ENCODE measurements at regions not wholly inside any gene's neighbourhood (a gene's known extent, or its start where the extent isn't known, plus 50 kb on each side); places are given as distances from the start of the nearest gene placed in this dataset.
"Not testable (repeated sequence)": the region's sequence is repeated elsewhere in the genome, so short reads cannot be mapped to it uniquely, and the experiment has no call there.

- no peaks in the 10 kb centered on the region for H3K36me3 Mint-ChIP-seq (ENCODE audit: low read depth)
- H3K4me1 Mint-ChIP-seq (ENCODE audit: low read depth): no peaks in the 10 kb centered on the region
- no peaks in the 10 kb centered on the region for H3K27me3 Mint-ChIP-seq (ENCODE audit: insufficient read depth)
- intact Hi-C loops (cut with micrococcal nuclease): no loop called here
- H3K9me3 Mint-ChIP-seq: peaks cover 8% of the 10 kb centered on the region
- H3K4me3 Mint-ChIP-seq: no peak overlapping the region
- no peak overlapping the region for H3K27ac Mint-ChIP-seq
- DNase-seq (ENCODE audit: low spot score): no peak
These were observed 89.2 kb upstream of the SLC6A11 start for GRCh38 chr3:10726787-10727186.

- Mint-ChIP-seq H3K27me3 (ENCODE audit: insufficient read depth) (no peaks in the 10 kb centered on the region), H3K4me3 (no peak overlapping the region), H3K4me1 (ENCODE audit: low read depth) (no peaks in the 10 kb centered on the region), H3K27ac (no peak overlapping the region), H3K9me3 (peaks cover 32% of the 10 kb centered on the region), H3K36me3 (ENCODE audit: low read depth) (no peaks in the 10 kb centered on the region)
- intact Hi-C loops (cut with micrococcal nuclease): no loop called here
- DNase-seq (ENCODE audit: low spot score): no peak
These were observed 86.6 kb upstream of the SLC6A11 start for GRCh38 chr3:10729439-10729838.

GRCh38 chr3:10732292-10732691 lies 83.7 kb upstream of the SLC6A11 start:
- H3K36me3 Mint-ChIP-seq (ENCODE audit: low read depth): no peaks in the 10 kb centered on the region
- peaks cover 2% of the 10 kb centered on the region for H3K27me3 Mint-ChIP-seq (ENCODE audit: insufficient read depth)
- H3K4me3 Mint-ChIP-seq: no peak overlapping the region
- no peaks in the 10 kb centered on the region for H3K4me1 Mint-ChIP-seq (ENCODE audit: low read depth)
- intact Hi-C loops (cut with micrococcal nuclease): no loop called here
- H3K9me3 Mint-ChIP-seq: peaks cover 32% of the 10 kb centered on the region
- no peak overlapping the region for H3K27ac Mint-ChIP-seq
- DNase-seq (ENCODE audit: low spot score): no peak

GRCh38 chr3:10733297-10733696 lies 82.7 kb upstream of the SLC6A11 start:
- Mint-ChIP-seq H3K27me3 (ENCODE audit: insufficient read depth) (peaks cover 10% of the 10 kb centered on the region), H3K27ac (no peak overlapping the region), H3K4me1 (ENCODE audit: low read depth) (peaks cover 2% of the 10 kb centered on the region), H3K9me3 (peaks cover 32% of the 10 kb centered on the region), H3K4me3 (no peak overlapping the region), H3K36me3 (ENCODE audit: low read depth) (no peaks in the 10 kb centered on the region)
- intact Hi-C loops (cut with micrococcal nuclease): no loop called here
- DNase-seq (ENCODE audit: low spot score): no peak

- Mint-ChIP-seq H3K9me3 (peaks cover 25% of the 10 kb centered on the region), H3K27me3 (ENCODE audit: insufficient read depth) (peaks cover 16% of the 10 kb centered on the region), H3K4me1 (ENCODE audit: low read depth) (peaks cover 11% of the 10 kb centered on the region)
- H3K4me3 Mint-ChIP-seq; intact Hi-C loops (cut with micrococcal nuclease); H3K27ac Mint-ChIP-seq; H3K36me3 Mint-ChIP-seq (ENCODE audit: low read depth); DNase-seq (ENCODE audit: low spot score): not testable (repeated sequence)
These were observed 79.6 kb upstream of the SLC6A11 start for GRCh38 chr3:10736444-10736843.

- no peak overlapping the region for H3K27ac Mint-ChIP-seq
- intact Hi-C loops (cut with micrococcal nuclease): no loop called here
- DNase-seq (ENCODE audit: low spot score): no peak
- peaks cover 16% of the 10 kb centered on the region for H3K27me3 Mint-ChIP-seq (ENCODE audit: insufficient read depth)
- peaks cover 15% of the 10 kb centered on the region for H3K9me3 Mint-ChIP-seq
- peaks cover 11% of the 10 kb centered on the region for H3K4me1 Mint-ChIP-seq (ENCODE audit: low read depth)
- no peak overlapping the region for H3K4me3 Mint-ChIP-seq
- no peaks in the 10 kb centered on the region for H3K36me3 Mint-ChIP-seq (ENCODE audit: low read depth)
These were observed 78.2 kb upstream of the SLC6A11 start for GRCh38 chr3:10737785-10738184.

- H3K4me3 Mint-ChIP-seq: no peak overlapping the region
- intact Hi-C loops (cut with micrococcal nuclease): loop anchor here (1.0 kb wide), 2 partner anchors 321 to 395 kb away; no protein-coding TSS in a partner anchor
- peaks cover 5% of the 10 kb centered on the region for H3K9me3 Mint-ChIP-seq
- peaks cover 17% of the 10 kb centered on the region for H3K27me3 Mint-ChIP-seq (ENCODE audit: insufficient read depth)
- no peak overlapping the region for H3K27ac Mint-ChIP-seq
- peaks cover 11% of the 10 kb centered on the region for H3K4me1 Mint-ChIP-seq (ENCODE audit: low read depth)
- H3K36me3 Mint-ChIP-seq (ENCODE audit: low read depth): no peaks in the 10 kb centered on the region
- peak; percentile 61 for DNase-seq (ENCODE audit: low spot score)
These were observed 77.2 kb upstream of the SLC6A11 start for GRCh38 chr3:10738688-10739372.

- intact Hi-C loops (cut with micrococcal nuclease): no loop called here
- no peaks in the 10 kb centered on the region for H3K36me3 Mint-ChIP-seq (ENCODE audit: low read depth)
- H3K4me1 Mint-ChIP-seq (ENCODE audit: low read depth): peaks cover 11% of the 10 kb centered on the region
These were observed 75.1 kb upstream of the SLC6A11 start for GRCh38 chr3:10740954-10741353.

GRCh38 chr3:10741891-10742671 lies 73.9 kb upstream of the SLC6A11 start:
- peaks cover 11% of the 10 kb centered on the region for H3K4me1 Mint-ChIP-seq (ENCODE audit: low read depth)
- peaks cover 15% of the 10 kb centered on the region for H3K27me3 Mint-ChIP-seq (ENCODE audit: insufficient read depth)
- intact Hi-C loops (cut with micrococcal nuclease): no loop called here
- no peaks in the 10 kb centered on the region for H3K36me3 Mint-ChIP-seq (ENCODE audit: low read depth)
- H3K4me3 Mint-ChIP-seq: no peak overlapping the region
- H3K27ac Mint-ChIP-seq: no peak overlapping the region
- DNase-seq (ENCODE audit: low spot score): no peak
- no peaks in the 10 kb centered on the region for H3K9me3 Mint-ChIP-seq

More at GRCh38 chr3:10740954-10741353, 75.1 kb upstream of the SLC6A11 start:
- no peaks in the 10 kb centered on the region for H3K9me3 Mint-ChIP-seq
- DNase-seq (ENCODE audit: low spot score): no peak
- no peak overlapping the region for H3K27ac Mint-ChIP-seq
- no peak overlapping the region for H3K4me3 Mint-ChIP-seq
- H3K27me3 Mint-ChIP-seq (ENCODE audit: insufficient read depth): peaks cover 15% of the 10 kb centered on the region

GRCh38 chr3:10743366-10744097 lies 72.5 kb upstream of the SLC6A11 start:
- no peak overlapping the region for H3K4me3 Mint-ChIP-seq
- H3K9me3 Mint-ChIP-seq: no peaks in the 10 kb centered on the region
- H3K27ac Mint-ChIP-seq: no peak overlapping the region
- peaks cover 7% of the 10 kb centered on the region for H3K4me1 Mint-ChIP-seq (ENCODE audit: low read depth)
- H3K36me3 Mint-ChIP-seq (ENCODE audit: low read depth): no peaks in the 10 kb centered on the region
- H3K27me3 Mint-ChIP-seq (ENCODE audit: insufficient read depth): peaks cover 9% of the 10 kb centered on the region
- DNase-seq (ENCODE audit: low spot score): no peak
- intact Hi-C loops (cut with micrococcal nuclease): no loop called here

- H3K4me3 Mint-ChIP-seq: no peak overlapping the region
- intact Hi-C loops (cut with micrococcal nuclease): no loop called here
- DNase-seq (ENCODE audit: low spot score): peak; percentile 6
- H3K36me3 Mint-ChIP-seq (ENCODE audit: low read depth): no peaks in the 10 kb centered on the region
- H3K27ac Mint-ChIP-seq: no peak overlapping the region
- peaks cover 5% of the 10 kb centered on the region for H3K27me3 Mint-ChIP-seq (ENCODE audit: insufficient read depth)
- H3K4me1 Mint-ChIP-seq (ENCODE audit: low read depth): peaks cover 1% of the 10 kb centered on the region
- no peaks in the 10 kb centered on the region for H3K9me3 Mint-ChIP-seq
These were observed 71.9 kb upstream of the SLC6A11 start for GRCh38 chr3:10744098-10744465.

- intact Hi-C loops (cut with micrococcal nuclease): no loop called here
- Mint-ChIP-seq H3K4me3 (no peak overlapping the region), H3K27ac (no peak overlapping the region), H3K9me3 (no peaks in the 10 kb centered on the region), H3K27me3 (ENCODE audit: insufficient read depth) (peaks cover 5% of the 10 kb centered on the region), H3K4me1 (ENCODE audit: low read depth) (no peaks in the 10 kb centered on the region), H3K36me3 (ENCODE audit: low read depth) (no peaks in the 10 kb centered on the region)
- no peak for DNase-seq (ENCODE audit: low spot score)
These were observed 70.6 kb upstream of the SLC6A11 start for GRCh38 chr3:10745392-10745791.

GRCh38 chr3:10746001-10746400 lies 70.0 kb upstream of the SLC6A11 start:
- Mint-ChIP-seq H3K9me3 (no peaks in the 10 kb centered on the region), H3K27me3 (ENCODE audit: insufficient read depth) (peaks cover 5% of the 10 kb centered on the region), H3K27ac (no peak overlapping the region), H3K4me3 (no peak overlapping the region), H3K36me3 (ENCODE audit: low read depth) (no peaks in the 10 kb centered on the region), H3K4me1 (ENCODE audit: low read depth) (no peaks in the 10 kb centered on the region)
- intact Hi-C loops (cut with micrococcal nuclease): no loop called here
- DNase-seq (ENCODE audit: low spot score): no peak
